CD4-positive, alpha-beta T cell (primary cell): ENCODE measurements at regions not wholly inside any gene's neighbourhood (a gene's known extent, or its start where the extent isn't known, plus 50 kb on each side); places are given as distances from the start of the nearest gene placed in this dataset.

Source experiments
- ATAC-seq: fragments of 200-7000 bp; cut with Tn5 transposase; one replicate; pipeline ENCODE4 v1.10.0; 2022; ENCODE audit warnings: mild to moderate bottlenecking; ENCODE audit not compliant: poor library complexity
- CTCF ChIA-PET: fragments of 350-600 bp; sonication (Branson Sonifier 250); formaldehyde crosslinking; loops from one replicate; lab custom pipeline; 2021; ENCODE audit warnings: antibody characterized with exemption, inconsistent platforms; lab: Charles Lee
- POLR2A ChIA-PET: fragments of 350-600 bp; sonication (Branson Sonifier 250); formaldehyde crosslinking; loops from one replicate; lab custom pipeline; 2021; ENCODE audit warnings: antibody characterized with exemption, inconsistent platforms; lab: Charles Lee
- DNase-seq, 14 experiments: peaks; one replicate each; pipeline ENCODE4 v3.0.0-alpha.2; 2013 to 2020; ENCODE audit warnings: mixed read lengths in 2 of 14
- H3K27ac ChIP-seq, 2 donors: one replicate each; pipeline versions ENCODE4 v1.5.1 to v1.7.0; 2013; ENCODE audit warnings: low read length in 2 of 2, low read depth in 1 of 2, mild to moderate bottlenecking in 1 of 2
- H3K27me3 ChIP-seq, 2 experiments: 1 replicate in 1 of 2; 2 replicates in 1 of 2; pipeline versions ENCODE4 v1.6.1 to v1.7.0; 2013; ENCODE audit warnings: low read length in 2 of 2, control low read depth in 1 of 2, mild to moderate bottlenecking in 1 of 2, moderate library complexity in 1 of 2; ENCODE audit not compliant: insufficient read depth in 2 of 2, control insufficient read depth in 1 of 2
- H3K36me3 ChIP-seq: one replicate; pipeline ENCODE4 v1.6.1; 2013; ENCODE audit warnings: low read length, control low read depth; ENCODE audit not compliant: insufficient read depth
- H3K4me1 ChIP-seq: one replicate; pipeline ENCODE4 v1.6.1; 2013; ENCODE audit warnings: low read length, control low read depth; ENCODE audit not compliant: insufficient read depth
- H3K4me3 ChIP-seq: one replicate; pipeline ENCODE4 v1.5.1; 2013; ENCODE audit warnings: mild to moderate bottlenecking, low read length, moderate library complexity
- H3K9me3 ChIP-seq, 2 experiments: 1 replicate in 1 of 2; 2 replicates in 1 of 2; pipeline versions ENCODE4 v1.6.1 to v1.7.0; 2013; ENCODE audit warnings: low read length in 2 of 2, mild to moderate bottlenecking in 2 of 2, control low read depth in 1 of 2, moderate library complexity in 1 of 2; ENCODE audit not compliant: control insufficient read depth in 1 of 2, insufficient read depth in 1 of 2
- H3K27ac Mint-ChIP-seq: one replicate; pipeline ENCODE4 v1.8.0; 2020; ENCODE audit warnings: mixed read lengths
- H3K27me3 Mint-ChIP-seq: one replicate; pipeline ENCODE4 v1.8.0; 2021; ENCODE audit warnings: mixed read lengths
- H3K36me3 Mint-ChIP-seq: one replicate; pipeline ENCODE4 v1.8.0; 2021; ENCODE audit warnings: low read depth, mixed read lengths
- H3K4me1 Mint-ChIP-seq: one replicate; pipeline ENCODE4 v1.8.0; 2021; ENCODE audit warnings: low read depth, mixed read lengths
- H3K4me3 Mint-ChIP-seq: one replicate; pipeline ENCODE4 v1.8.0; 2020; ENCODE audit warnings: mild to moderate bottlenecking, mixed read lengths
- H3K9me3 Mint-ChIP-seq: one replicate; pipeline ENCODE4 v1.8.0; 2020; ENCODE audit warnings: mixed read lengths
- intact Hi-C, 2 experiments: fragments of 100-400 bp; cut with DNase I in 1 of 2; cut with micrococcal nuclease in 1 of 2; formaldehyde crosslinking; loops; one replicate each; pipeline versions ENCODE4 v1.15.1 to v1.9.0; 2023 to 2025; cut with DNase I, micrococcal nuclease
- TF ChIP-seq, protein P1 (sequence below): fragments of 200-600 bp; IDR thresholded peaks from one replicate; pipeline ENCODE4 v1.8.0; 2022; ENCODE audit warnings: antibody characterized with exemption, mild to moderate bottlenecking

DNA sequence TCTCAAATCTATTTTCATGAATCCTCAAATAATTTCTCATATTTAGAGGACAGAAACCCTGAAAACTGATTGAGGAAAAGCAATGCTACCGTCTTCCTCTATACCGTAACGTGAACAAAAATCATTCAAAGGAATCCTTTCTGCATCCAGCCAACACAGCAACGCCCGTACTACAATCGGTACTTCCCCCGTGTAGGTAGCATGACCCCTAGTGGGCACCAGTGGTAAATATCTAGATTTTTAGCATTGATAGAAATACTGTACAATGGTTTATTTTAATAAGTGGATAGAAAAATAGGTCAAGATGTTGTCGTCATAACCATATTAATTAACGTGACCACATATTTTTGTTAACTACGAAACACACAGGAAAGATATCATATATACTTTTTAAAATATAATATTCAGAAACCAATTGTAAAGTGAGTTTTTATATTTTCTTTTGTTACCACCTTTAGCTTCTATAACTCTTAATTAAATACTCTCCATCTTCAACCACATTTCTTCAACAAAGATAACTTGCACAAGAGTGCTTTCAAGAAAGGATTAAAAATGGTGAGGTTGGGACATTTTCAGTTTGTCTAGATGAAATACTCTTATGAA, 194.1 kb downstream of the SS18 start:
- H3K4me3 ChIP-seq: no peak overlapping the region
- intact Hi-C loops: no loop called here
- Mint-ChIP-seq H3K9me3 (no peaks in the 10 kb centered on the region), H3K4me3 (no peak overlapping the region), H3K27me3 (peaks cover 10% of the 10 kb centered on the region), H3K4me1 (no peaks in the 10 kb centered on the region), H3K27ac (no peak overlapping the region), H3K36me3 (no peaks in the 10 kb centered on the region)
- peak in 5 of 14 experiments; percentile 8 to 33 (median 21) for DNase-seq
- H3K9me3 ChIP-seq: no peaks in the 10 kb centered on the region
- ChIA-PET POLR2A (no interaction called here), CTCF (no interaction called here)
- TF ChIP-seq, protein P1, sequence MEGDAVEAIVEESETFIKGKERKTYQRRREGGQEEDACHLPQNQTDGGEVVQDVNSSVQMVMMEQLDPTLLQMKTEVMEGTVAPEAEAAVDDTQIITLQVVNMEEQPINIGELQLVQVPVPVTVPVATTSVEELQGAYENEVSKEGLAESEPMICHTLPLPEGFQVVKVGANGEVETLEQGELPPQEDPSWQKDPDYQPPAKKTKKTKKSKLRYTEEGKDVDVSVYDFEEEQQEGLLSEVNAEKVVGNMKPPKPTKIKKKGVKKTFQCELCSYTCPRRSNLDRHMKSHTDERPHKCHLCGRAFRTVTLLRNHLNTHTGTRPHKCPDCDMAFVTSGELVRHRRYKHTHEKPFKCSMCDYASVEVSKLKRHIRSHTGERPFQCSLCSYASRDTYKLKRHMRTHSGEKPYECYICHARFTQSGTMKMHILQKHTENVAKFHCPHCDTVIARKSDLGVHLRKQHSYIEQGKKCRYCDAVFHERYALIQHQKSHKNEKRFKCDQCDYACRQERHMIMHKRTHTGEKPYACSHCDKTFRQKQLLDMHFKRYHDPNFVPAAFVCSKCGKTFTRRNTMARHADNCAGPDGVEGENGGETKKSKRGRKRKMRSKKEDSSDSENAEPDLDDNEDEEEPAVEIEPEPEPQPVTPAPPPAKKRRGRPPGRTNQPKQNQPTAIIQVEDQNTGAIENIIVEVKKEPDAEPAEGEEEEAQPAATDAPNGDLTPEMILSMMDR: peak; percentile 60
- ATAC-seq: no peak
- no peaks in the 10 kb centered on the region for H3K4me1 ChIP-seq
- no peak overlapping the region for H3K27ac ChIP-seq
- peaks cover 0 to 2% of the 10 kb centered on the region in 2 experiments for H3K27me3 ChIP-seq
- no peaks in the 10 kb centered on the region for H3K36me3 ChIP-seq

DNA sequence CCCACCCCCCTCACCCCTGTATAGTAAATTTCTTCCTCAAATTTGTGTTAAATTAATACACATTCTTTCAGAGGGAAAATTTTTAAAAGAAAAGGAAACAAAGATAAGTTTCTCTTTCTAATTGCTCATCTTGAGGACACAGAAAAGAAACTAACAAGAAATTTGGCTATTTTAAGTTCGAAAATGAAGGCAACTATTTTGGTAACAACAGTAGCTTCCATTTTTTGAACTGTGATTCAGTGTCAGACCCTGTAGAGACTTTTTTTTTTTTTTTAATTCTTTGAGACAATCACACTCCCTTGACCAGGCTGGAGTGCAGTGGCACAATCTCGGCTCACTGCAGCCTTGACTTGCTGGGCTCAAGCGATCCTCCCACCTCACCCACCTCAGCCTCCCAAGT, 194.9 kb downstream of the SS18 start:
- H3K9me3 ChIP-seq: no peaks in the 10 kb centered on the region
- no peak for DNase-seq
- H3K36me3 ChIP-seq: no peaks in the 10 kb centered on the region
- ChIA-PET CTCF (interaction anchor here (0.7 kb wide), 1 partner anchor 1450 kb away, joined by 3 read pairs; no protein-coding TSS in a partner anchor), POLR2A (no interaction called here)
- no peak overlapping the region for H3K27ac ChIP-seq
- TF ChIP-seq, protein P1: no peak
- no peaks in the 10 kb centered on the region for H3K4me1 Mint-ChIP-seq
- no peaks in the 10 kb centered on the region for H3K36me3 Mint-ChIP-seq
- H3K4me3 Mint-ChIP-seq: no peak overlapping the region
- no peak overlapping the region for H3K4me3 ChIP-seq
- no peaks in the 10 kb centered on the region for H3K9me3 Mint-ChIP-seq
- ATAC-seq: no peak
- H3K27me3 Mint-ChIP-seq: peaks cover 5% of the 10 kb centered on the region
- H3K4me1 ChIP-seq: no peaks in the 10 kb centered on the region
- H3K27me3 ChIP-seq: peaks cover 0 to 2% of the 10 kb centered on the region in 2 experiments
- intact Hi-C loops: no loop called here
- H3K27ac Mint-ChIP-seq: no peak overlapping the region

- Histone ChIP-seq H3K27me3 (peaks cover 0 to 7% of the 10 kb centered on the region in 2 experiments), H3K9me3 (peaks cover 8 to 11% of the 10 kb centered on the region in 2 experiments), H3K4me1 (no peaks in the 10 kb centered on the region), H3K27ac (no peak overlapping the region), H3K36me3 (no peaks in the 10 kb centered on the region), H3K4me3 (no peak overlapping the region)
- no peaks in the 10 kb centered on the region for H3K36me3 Mint-ChIP-seq
- DNase-seq (no peak), ATAC-seq (no peak)
- intact Hi-C loops: no loop called here
- CTCF ChIA-PET: no interaction called here
- no peaks in the 10 kb centered on the region for H3K4me1 Mint-ChIP-seq
- H3K4me3 Mint-ChIP-seq: no peak overlapping the region
- TF ChIP-seq, protein P1: no peak
- no peak overlapping the region for H3K27ac Mint-ChIP-seq
- no peaks in the 10 kb centered on the region for H3K27me3 Mint-ChIP-seq
- peaks cover 14% of the 10 kb centered on the region for H3K9me3 Mint-ChIP-seq
- POLR2A ChIA-PET: no interaction called here
These were observed 204.1 kb downstream of the SS18 start for GRCh38 chr18:25886283-25886682.
